ENCODE measurements at regions not wholly inside any gene's neighbourhood (a gene's known extent, or its start where the extent isn't known, plus 50 kb on each side); places are given as distances from the start of the nearest gene placed in this dataset.
"Not testable (repeated sequence)": the region's sequence is repeated elsewhere in the genome, so short reads cannot be mapped to it uniquely, and the experiment has no call there.

- DNase-seq = no peak
Measured at GRCh38 chr3:137641879-137642704, 122.0 kb upstream of the SOX14 start.

DNA sequence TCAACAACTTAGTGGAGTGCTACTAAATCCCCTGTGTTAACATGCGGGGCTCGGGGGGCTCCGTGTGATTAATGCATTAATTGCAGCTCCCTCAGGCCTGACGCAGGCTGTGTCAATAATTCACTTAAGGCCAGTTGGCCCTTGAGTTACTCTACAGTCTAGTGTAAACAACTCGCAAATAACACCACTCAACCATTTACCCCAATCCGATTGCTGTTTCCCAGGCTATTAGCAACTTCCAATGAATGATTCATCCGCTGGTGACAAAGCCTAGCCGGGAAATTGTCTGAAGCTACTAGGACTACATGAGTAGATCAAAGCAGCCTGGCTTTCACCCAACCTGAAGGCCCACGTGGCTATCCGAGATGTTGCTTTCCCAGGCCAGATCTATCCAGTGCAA, 121.3 kb upstream of the SOX14 start:
- DNase-seq = no peak

DNA sequence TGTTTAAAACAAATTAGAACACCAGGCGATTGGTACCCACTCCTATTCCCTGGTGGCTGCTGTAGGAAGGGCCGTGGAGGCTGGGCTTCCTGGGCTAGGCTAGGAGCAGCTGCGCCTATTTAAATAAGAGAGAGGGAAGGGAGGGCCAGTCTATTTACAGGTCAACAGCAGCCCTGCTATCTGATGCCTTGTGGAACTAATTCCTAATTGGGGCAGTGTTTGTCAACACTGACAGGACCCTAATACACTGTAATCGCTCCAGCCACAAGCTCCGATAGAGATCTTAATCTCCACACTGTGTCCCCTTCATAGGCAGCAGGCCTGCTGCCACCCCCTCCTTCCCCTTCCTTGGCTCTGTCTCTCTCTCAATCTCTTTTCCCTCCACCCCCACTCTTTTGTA, 116.9 kb upstream of the SOX14 start:
- DNase-seq = no peak

DNA sequence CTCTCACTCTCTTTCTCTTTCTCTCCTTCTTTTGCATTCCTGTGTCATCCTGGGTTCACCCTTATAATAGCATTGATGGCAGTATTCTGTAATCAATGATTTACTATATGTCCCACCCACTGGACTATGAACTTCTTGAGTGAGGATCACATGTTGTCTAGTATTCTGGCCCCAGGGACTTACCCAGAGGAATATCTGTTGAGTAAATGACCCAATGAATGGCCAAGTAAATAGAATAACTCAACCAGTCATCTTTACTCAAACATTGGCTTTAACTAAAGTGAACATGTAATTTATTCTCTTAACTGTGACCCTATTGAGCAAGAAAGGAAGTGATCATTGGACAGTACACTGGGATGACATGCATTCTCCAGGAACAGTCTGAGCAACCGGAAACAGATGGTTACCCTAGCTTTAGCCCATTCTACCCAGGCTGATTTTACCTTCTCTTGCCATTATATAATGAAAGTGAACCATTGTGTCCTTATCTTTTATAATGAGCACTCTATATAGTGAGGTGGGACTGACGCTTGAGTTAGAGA, 94.5 kb upstream of the SOX14 start:
- DNase-seq = no peak

- no peak for DNase-seq
Measured at GRCh38 chr3:137687181-137687879, 76.8 kb upstream of the SOX14 start.

DNA sequence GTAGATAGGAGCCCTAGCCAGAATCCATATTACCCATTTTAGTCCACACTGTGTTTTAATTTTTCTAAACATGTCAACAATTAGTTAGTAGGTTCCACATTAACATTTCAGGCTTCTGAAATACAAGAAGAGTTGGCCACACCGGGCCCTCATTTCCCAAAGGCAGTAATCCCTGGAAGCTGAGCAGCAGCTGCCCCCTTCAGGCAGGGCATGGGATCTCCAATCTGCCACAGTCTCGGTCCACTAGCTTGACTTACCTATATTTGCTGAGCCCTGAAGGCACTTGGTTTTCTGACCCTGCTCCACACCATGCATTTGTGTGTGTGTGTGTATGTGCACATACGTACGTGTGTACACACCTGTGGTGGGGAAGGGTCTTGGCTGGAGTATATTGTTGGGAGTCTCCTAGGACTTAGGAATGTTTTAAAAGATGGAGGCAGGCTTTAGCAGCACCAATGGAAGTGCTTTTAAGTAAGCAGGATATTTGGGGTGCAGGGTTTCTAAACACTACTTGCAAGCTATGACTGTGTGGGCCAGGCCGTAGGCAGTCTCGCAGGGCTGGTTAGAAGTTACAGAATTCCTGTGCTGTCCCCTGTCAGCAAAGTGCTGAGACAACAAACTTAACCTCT, 71.2 kb upstream of the SOX14 start:
- no peak for DNase-seq

GRCh38 chr3:137693791-137694190, 70.3 kb upstream of the SOX14 start:
- no peak for DNase-seq

DNA sequence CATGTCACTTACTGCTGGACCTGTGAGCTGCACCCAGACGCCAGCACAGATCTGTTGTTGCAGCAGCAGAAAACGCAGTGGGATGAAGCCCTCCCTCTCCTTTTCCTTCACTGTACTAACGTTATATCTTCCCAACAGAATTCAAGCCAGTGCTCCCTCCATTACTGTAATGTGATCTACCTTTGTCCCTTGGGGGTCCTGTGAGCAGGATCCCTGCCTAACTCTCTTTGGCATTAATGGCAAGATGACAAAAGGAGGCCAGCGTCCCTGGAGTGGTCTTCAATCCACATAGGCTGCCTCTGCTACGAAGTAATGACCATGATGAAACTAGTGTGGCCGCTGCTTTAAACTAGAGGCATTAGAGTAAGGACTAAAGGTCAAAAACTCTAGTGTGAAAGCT, 69.3 kb upstream of the SOX14 start:
- DNase-seq = no peak

GRCh38 chr3:137695351-137695750, 68.8 kb upstream of the SOX14 start:
- DNase-seq = no peak

GRCh38 chr3:137709011-137709601, 55.0 kb upstream of the SOX14 start:
- no peak for DNase-seq

DNA sequence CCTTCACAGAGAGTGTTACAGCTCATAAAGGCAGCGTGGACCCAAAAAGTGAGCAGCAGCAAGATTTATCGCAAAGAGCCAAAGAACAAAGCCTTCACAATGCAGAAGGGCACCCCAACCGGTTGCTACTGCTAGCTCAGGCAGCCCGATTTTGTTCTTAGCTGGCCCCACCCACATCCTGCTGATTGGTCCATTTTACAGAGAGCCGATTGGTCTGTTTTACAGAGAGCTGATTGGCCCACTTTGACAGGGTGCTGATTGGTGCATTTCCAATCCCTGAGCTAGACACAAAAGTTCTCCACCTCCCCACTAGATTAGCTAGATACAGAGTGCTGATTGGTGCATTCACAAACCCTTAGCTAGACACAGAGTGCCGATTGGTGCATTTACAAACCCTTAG, 50.1 kb upstream of the SOX14 start:
- DNase-seq = not testable (repeated sequence)
